GM23248 (cell line): ENCODE measurements at regions not wholly inside any gene's neighbourhood (a gene's known extent, or its start where the extent isn't known, plus 50 kb on each side); places are given as distances from the start of the nearest gene placed in this dataset.

Experiments
- DNase-seq: peaks from one replicate; pipeline ENCODE4 v3.0.0-alpha.2; 2015
- H2AFZ ChIP-seq: fragments of 200-600 bp; sonication (generic); 2 replicates; pipeline ENCODE4 v1.6.1; 2016; ENCODE audit warnings: antibody characterized with exemption
- H3F3A ChIP-seq: fragments of 200-600 bp; sonication (generic); 2 replicates; pipeline ENCODE4 v1.6.1; 2016; ENCODE audit warnings: mild to moderate bottlenecking, antibody characterized with exemption, mixed run types; ENCODE audit not compliant: insufficient read depth
- H3K27ac ChIP-seq: fragments of 200-600 bp; sonication (generic); 2 replicates; pipeline ENCODE4 v1.5.1; 2016; ENCODE audit warnings: mild to moderate bottlenecking
- H3K27me3 ChIP-seq: fragments of 200-600 bp; sonication (generic); replicated peaks from 2 replicates; pipeline ENCODE4 v1.6.1; 2016; ENCODE audit warnings: mild to moderate bottlenecking; ENCODE audit not compliant: insufficient read depth
- H3K36me3 ChIP-seq: fragments of 200-600 bp; sonication (generic); 2 replicates; pipeline ENCODE4 v1.6.1; 2016; ENCODE audit warnings: low read depth, mild to moderate bottlenecking
- H3K4me1 ChIP-seq: fragments of 200-600 bp; sonication (generic); 2 replicates; pipeline ENCODE4 v1.6.1; 2016; ENCODE audit warnings: mild to moderate bottlenecking; ENCODE audit not compliant: insufficient read depth
- H3K4me2 ChIP-seq: fragments of 200-600 bp; sonication (generic); one replicate; pipeline ENCODE4 v1.6.1; 2016; ENCODE audit warnings: mild to moderate bottlenecking; ENCODE audit not compliant: unreplicated experiment
- H3K4me3 ChIP-seq: fragments of 200-600 bp; sonication (generic); 2 replicates; pipeline ENCODE4 v1.5.1; 2016; ENCODE audit warnings: mild to moderate bottlenecking
- H3K79me2 ChIP-seq: fragments of 200-600 bp; sonication (generic); 2 replicates; pipeline ENCODE4 v1.6.1; 2016; ENCODE audit warnings: mild to moderate bottlenecking; ENCODE audit not compliant: insufficient read depth
- H3K9ac ChIP-seq: fragments of 200-600 bp; sonication (generic); 2 replicates; pipeline ENCODE4 v1.6.1; 2016; ENCODE audit warnings: mild to moderate bottlenecking
- H3K9me2 ChIP-seq: fragments of 200-600 bp; sonication (generic); 2 replicates; pipeline ENCODE4 v1.6.1; 2016; ENCODE audit warnings: mixed run types, mild to moderate bottlenecking, moderate library complexity; ENCODE audit not compliant: insufficient read depth
- H3K9me3 ChIP-seq: fragments of 200-600 bp; sonication (generic); one replicate; pipeline ENCODE4 v1.6.1; 2017; ENCODE audit warnings: low read depth
- H4K20me1 ChIP-seq: fragments of 200-600 bp; sonication (generic); 2 replicates; pipeline ENCODE4 v1.6.0; 2016; ENCODE audit not compliant: insufficient read depth
- EZH2 ChIP-seq: fragments of 200-600 bp; sonication (generic); IDR thresholded peaks from 2 replicates; pipeline ENCODE4 v1.6.1; 2018; ENCODE audit warnings: antibody characterized with exemption, mild to moderate bottlenecking; ENCODE audit not compliant: insufficient read depth, poor library complexity, severe bottlenecking
- EZH2phosphoT487 ChIP-seq: fragments of 200-600 bp; sonication (generic); IDR thresholded peaks from 2 replicates; pipeline ENCODE4 v1.6.1; 2018; ENCODE audit warnings: antibody characterized with exemption, moderate library complexity, mild to moderate bottlenecking, low read depth; ENCODE audit not compliant: insufficient read depth
- WGBS, 2 experiments: methylation state at CpG; one replicate each; pipeline ENCODE4 v1.1.6; 2015 to 2017; ENCODE audit warnings: low lambda C conversion rate in 2 of 2, low coverage in 1 of 2; ENCODE audit errors: missing lambda C conversion rate in 2 of 2; 5-methylcytosine and 5-hydroxymethylcytosine counted together
- in situ Hi-C: fragments of 300-500 bp; cut with MboI; formaldehyde crosslinking; loops from 2 replicates; pipeline ENCODE4 v1.15.0; 2020

GRCh38 chr10:111789821-111790220 lies 393.7 kb downstream of the GPAM start:
- Histone ChIP-seq H3K27ac (no peak overlapping the region), H2AFZ (no peak overlapping the region), H3K36me3 (no peaks in the 10 kb centered on the region), H4K20me1 (no peaks in the 10 kb centered on the region), H3K4me3 (no peak overlapping the region), H3K9me3 (no peaks in the 10 kb centered on the region), H3K9ac (no peak overlapping the region), H3F3A (no peaks in the 10 kb centered on the region), H3K4me1 (no peaks in the 10 kb centered on the region), H3K79me2 (no peaks in the 10 kb centered on the region), H3K4me2 (no peak overlapping the region), H3K9me2 (no peaks in the 10 kb centered on the region; the same call in 1 of the 2 replicates), H3K27me3 (0 out of 2 replicates have a peak, but pooled peaks cover 8% of the 10 kb centered on the region)
- DNase-seq = no peak
- TF ChIP-seq EZH2 = no peak
- TF ChIP-seq EZH2phosphoT487 = no peak
- in situ Hi-C loops = no loop called here

DNA sequence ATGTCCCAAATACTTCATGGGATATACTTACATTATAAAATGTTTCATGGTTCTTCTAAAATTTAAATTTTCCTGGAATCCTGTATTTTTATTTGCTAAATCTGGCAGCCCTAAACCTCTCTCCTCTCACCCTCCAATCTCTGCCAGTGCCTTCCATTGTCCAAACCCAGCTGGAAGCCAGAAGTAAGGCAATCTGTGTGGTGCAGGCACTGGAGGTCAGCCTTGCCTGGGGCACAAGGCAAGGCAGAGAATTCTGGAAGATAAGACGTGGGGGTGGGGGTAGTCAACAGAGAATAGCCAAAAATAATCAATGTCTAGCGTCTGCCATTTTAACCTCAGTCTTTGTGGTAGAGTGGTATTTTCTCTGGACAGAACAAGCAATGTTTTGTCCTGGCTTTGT lies 381.7 kb downstream of the GPAM start:
- H2AFZ ChIP-seq = no peak overlapping the region
- no peak for DNase-seq
- H3K27me3 ChIP-seq = peaks cover 16% of the 10 kb centered on the region; the same call in 1 of the 2 replicates
- no peak overlapping the region for H3K27ac ChIP-seq
- H3K4me2 ChIP-seq = no peak overlapping the region
- H4K20me1 ChIP-seq = no peaks in the 10 kb centered on the region
- TF ChIP-seq EZH2phosphoT487 (no peak), EZH2 (no peak)
- in situ Hi-C loops = no loop called here
- H3K9me2 ChIP-seq = no peaks in the 10 kb centered on the region
- 57 to 64% methylated on average over 2 of the region's 2 CpGs for WGBS, 2 experiments
- H3K9ac ChIP-seq = no peak overlapping the region
- no peaks in the 10 kb centered on the region for H3K79me2 ChIP-seq
- H3K4me3 ChIP-seq = no peak overlapping the region
- no peaks in the 10 kb centered on the region for H3K36me3 ChIP-seq
- H3K4me1 ChIP-seq = no peaks in the 10 kb centered on the region
- H3K9me3 ChIP-seq = no peaks in the 10 kb centered on the region
- H3F3A ChIP-seq = no peaks in the 10 kb centered on the region

- Histone ChIP-seq H3K4me2 (no peak overlapping the region), H4K20me1 (no peaks in the 10 kb centered on the region), H3K9me3 (no peaks in the 10 kb centered on the region), H3K4me3 (no peak overlapping the region), H3K9ac (no peak overlapping the region), H3K27ac (no peak overlapping the region), H3K9me2 (no peaks in the 10 kb centered on the region), H3K4me1 (no peaks in the 10 kb centered on the region), H3K27me3 (peaks cover 19% of the 10 kb centered on the region), H3K79me2 (no peaks in the 10 kb centered on the region), H3F3A (no peaks in the 10 kb centered on the region), H3K36me3 (no peaks in the 10 kb centered on the region), H2AFZ (no peak overlapping the region)
- DNase-seq = no peak
- TF ChIP-seq EZH2phosphoT487 = no peak
- no peak for TF ChIP-seq EZH2
- WGBS, 2 experiments = 3 to 10% methylated on average over 3 of the region's 3 CpGs
- in situ Hi-C loops = no loop called here
Observed at GRCh38 chr10:111804781-111805180, 378.8 kb downstream of the GPAM start.

DNA sequence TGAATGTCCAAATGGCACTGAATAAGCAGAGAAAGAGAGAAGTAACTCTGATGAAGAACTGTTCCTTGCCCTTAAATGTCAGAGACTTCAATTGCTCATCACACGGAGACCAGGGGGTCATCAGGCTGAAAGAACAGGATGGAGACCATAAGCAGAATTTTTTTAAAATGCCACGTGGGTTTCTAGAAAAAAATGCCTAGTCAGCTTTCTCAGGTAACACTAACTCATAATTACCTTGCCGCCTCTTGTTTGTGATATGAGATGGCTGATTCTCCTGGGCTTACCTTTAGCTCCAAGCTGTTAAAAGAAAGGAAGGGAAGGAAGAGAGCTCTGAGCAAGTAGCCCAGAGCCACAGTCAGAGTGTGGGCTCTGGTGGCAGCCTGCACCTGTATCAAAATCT lies 372.0 kb downstream of the GPAM start:
- Histone ChIP-seq H3K4me3 (no peak overlapping the region), H3K9me2 (no peaks in the 10 kb centered on the region), H3K27ac (no peak overlapping the region), H2AFZ (no peak overlapping the region), H3K4me2 (no peak overlapping the region), H3K4me1 (no peaks in the 10 kb centered on the region), H3K9ac (no peak overlapping the region), H3K79me2 (no peaks in the 10 kb centered on the region), H3K27me3 (peaks cover 10% of the 10 kb centered on the region; the same call in 1 of the 2 replicates), H3K9me3 (no peaks in the 10 kb centered on the region), H3F3A (no peaks in the 10 kb centered on the region), H4K20me1 (no peaks in the 10 kb centered on the region), H3K36me3 (no peaks in the 10 kb centered on the region)
- WGBS, 2 experiments = 46 to 50% methylated on average over 3 of the region's 3 CpGs
- in situ Hi-C loops = no loop called here
- no peak for DNase-seq
- TF ChIP-seq EZH2 (no peak), EZH2phosphoT487 (no peak)

GRCh38 chr10:111820471-111820870 lies 363.1 kb downstream of the GPAM start:
- Histone ChIP-seq H3K4me1 (no peaks in the 10 kb centered on the region), H3K9me3 (no peaks in the 10 kb centered on the region), H3F3A (no peaks in the 10 kb centered on the region), H3K79me2 (no peaks in the 10 kb centered on the region), H3K9ac (no peak overlapping the region), H3K27ac (no peak overlapping the region), H2AFZ (no peak overlapping the region), H3K36me3 (no peaks in the 10 kb centered on the region), H3K4me2 (no peak overlapping the region), H3K9me2 (no peaks in the 10 kb centered on the region), H3K27me3 (no peaks in the 10 kb centered on the region), H3K4me3 (no peak overlapping the region), H4K20me1 (no peaks in the 10 kb centered on the region)
- 66 to 72% methylated on average over 3 of the region's 3 CpGs for WGBS, 2 experiments
- no peak for DNase-seq
- in situ Hi-C loops = no loop called here
- TF ChIP-seq EZH2phosphoT487 (no peak), EZH2 (no peak)
